SU-DHL-6 (cell line): ENCODE measurements at regions not wholly inside any gene's neighbourhood (a gene's known extent, or its start where the extent isn't known, plus 50 kb on each side); places are given as distances from the start of the nearest gene placed in this dataset.

Experiments
- CTCF ChIP-seq: fragments of 200-600 bp; sonication (generic); IDR thresholded peaks from one replicate; pipeline ENCODE4 v1.5.1; 2017; ENCODE audit warnings: antibody characterized with exemption, mild to moderate bottlenecking, low read length, moderate library complexity; ENCODE audit not compliant: insufficient read depth, poor library complexity, severe bottlenecking
- EZH2phosphoT487 ChIP-seq: fragments of 200-600 bp; sonication (generic), shearing (Covaris generic); conservative IDR thresholded peaks from 2 replicates; pipeline ENCODE4 v1.6.1; 2018; ENCODE audit warnings: mild to moderate bottlenecking, antibody characterized with exemption, low read length, moderate library complexity, mixed read lengths

- TF ChIP-seq EZH2phosphoT487 = no peak
- no peak for TF ChIP-seq CTCF
Measured at GRCh38 chr7:132044247-132044646, 487.8 kb upstream of the PODXL start.
